Lower lobe of right lung (tissue), 2 donors: ENCODE measurements at regions not wholly inside any gene's neighbourhood (a gene's known extent, or its start where the extent isn't known, plus 50 kb on each side); places are given as distances from the start of the nearest gene placed in this dataset.

Source experiments
- ATAC-seq, 2 donors: fragments of 200-7000 bp; cut with Tn5 transposase; one replicate each; pipeline ENCODE4 v1.9.1; 2020 to 2022; ENCODE audit warnings: mild to moderate bottlenecking in 2 of 2, moderate library complexity in 2 of 2
- DNase-seq: peaks from one replicate; pipeline ENCODE4 v3.0.0-alpha.2; 2020
- H3K27ac ChIP-seq: fragments of 200-600 bp; one replicate; pipeline ENCODE4 v1.8.0; 2022
- H3K27me3 ChIP-seq: fragments of 200-600 bp; one replicate; pipeline ENCODE4 v1.8.0; 2022; ENCODE audit warnings: low read depth
- H3K36me3 ChIP-seq: fragments of 200-600 bp; one replicate; pipeline ENCODE4 v1.8.0; 2022; ENCODE audit warnings: mild to moderate bottlenecking
- H3K4me1 ChIP-seq: fragments of 200-600 bp; one replicate; pipeline ENCODE4 v1.8.0; 2022
- H3K4me3 ChIP-seq: fragments of 200-600 bp; one replicate; pipeline ENCODE4 v1.8.0; 2022; ENCODE audit warnings: mild to moderate bottlenecking
- H3K9me3 ChIP-seq: fragments of 200-600 bp; one replicate; pipeline ENCODE4 v1.8.0; 2022
- intact Hi-C: fragments of 100-400 bp; cut with DNase I; formaldehyde crosslinking; loops from one replicate; pipeline ENCODE4 v1.11.0; 2022
- TF ChIP-seq, protein P1 (sequence below): fragments of 200-600 bp; IDR thresholded peaks from one replicate; pipeline ENCODE4 v1.8.0; 2022; ENCODE audit warnings: antibody characterized with exemption, mild to moderate bottlenecking
- donor health status: DM: no; HTN: yes; CAD: no; lungs with severe emphysema.

DNA sequence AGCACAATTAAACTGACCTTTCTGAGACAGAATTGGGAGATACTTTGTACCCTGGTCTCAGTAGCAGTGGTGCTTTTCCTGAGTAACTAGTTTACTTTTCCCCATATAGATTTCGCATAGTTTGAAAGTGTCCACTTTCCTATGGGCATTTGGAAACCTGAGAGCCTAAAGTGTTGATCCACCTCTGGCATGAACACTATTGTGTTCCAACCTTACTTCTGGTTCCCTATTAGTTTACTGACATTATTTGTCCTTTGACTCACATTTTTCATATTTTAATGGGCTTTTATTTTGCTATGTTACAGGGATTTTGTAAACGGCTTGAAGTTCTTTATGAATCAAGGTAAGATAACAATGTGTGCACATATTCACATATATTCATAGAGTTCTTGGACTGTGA, 103.7 kb downstream of the CBLL2 start:
- Histone ChIP-seq H3K27ac (no peak overlapping the region), H3K9me3 (no peaks in the 10 kb centered on the region), H3K36me3 (no peaks in the 10 kb centered on the region), H3K4me1 (no peaks in the 10 kb centered on the region), H3K27me3 (no peaks in the 10 kb centered on the region), H3K4me3 (no peak overlapping the region)
- intact Hi-C loops = no loop called here
- DNase-seq (no peak), ATAC-seq (no peak)
- TF ChIP-seq, protein P1, sequence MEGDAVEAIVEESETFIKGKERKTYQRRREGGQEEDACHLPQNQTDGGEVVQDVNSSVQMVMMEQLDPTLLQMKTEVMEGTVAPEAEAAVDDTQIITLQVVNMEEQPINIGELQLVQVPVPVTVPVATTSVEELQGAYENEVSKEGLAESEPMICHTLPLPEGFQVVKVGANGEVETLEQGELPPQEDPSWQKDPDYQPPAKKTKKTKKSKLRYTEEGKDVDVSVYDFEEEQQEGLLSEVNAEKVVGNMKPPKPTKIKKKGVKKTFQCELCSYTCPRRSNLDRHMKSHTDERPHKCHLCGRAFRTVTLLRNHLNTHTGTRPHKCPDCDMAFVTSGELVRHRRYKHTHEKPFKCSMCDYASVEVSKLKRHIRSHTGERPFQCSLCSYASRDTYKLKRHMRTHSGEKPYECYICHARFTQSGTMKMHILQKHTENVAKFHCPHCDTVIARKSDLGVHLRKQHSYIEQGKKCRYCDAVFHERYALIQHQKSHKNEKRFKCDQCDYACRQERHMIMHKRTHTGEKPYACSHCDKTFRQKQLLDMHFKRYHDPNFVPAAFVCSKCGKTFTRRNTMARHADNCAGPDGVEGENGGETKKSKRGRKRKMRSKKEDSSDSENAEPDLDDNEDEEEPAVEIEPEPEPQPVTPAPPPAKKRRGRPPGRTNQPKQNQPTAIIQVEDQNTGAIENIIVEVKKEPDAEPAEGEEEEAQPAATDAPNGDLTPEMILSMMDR = no peak

DNA sequence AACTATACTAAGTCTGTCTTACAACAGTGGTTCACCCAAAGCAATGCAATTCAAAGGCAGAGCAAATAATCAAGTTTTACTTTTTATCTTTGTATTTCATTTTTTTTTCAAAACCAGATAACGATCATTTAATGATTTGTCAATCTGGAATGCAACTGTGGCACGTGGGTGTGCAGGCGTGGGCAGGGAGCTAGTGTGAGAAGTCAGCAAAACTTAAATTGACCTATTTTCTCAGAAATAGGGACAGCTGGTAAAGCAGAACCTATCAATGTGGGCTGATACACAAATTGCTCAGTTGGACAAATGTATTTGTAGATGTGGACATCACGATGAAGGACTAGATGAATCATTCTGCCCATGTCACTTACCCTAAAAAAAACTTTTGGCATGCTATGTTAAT, 105.6 kb downstream of the CBLL2 start:
- DNase-seq (no peak), ATAC-seq (no peak)
- TF ChIP-seq, protein P1 = no peak
- Histone ChIP-seq H3K27ac (no peak overlapping the region), H3K27me3 (no peaks in the 10 kb centered on the region), H3K4me1 (no peaks in the 10 kb centered on the region), H3K36me3 (no peaks in the 10 kb centered on the region), H3K9me3 (no peaks in the 10 kb centered on the region), H3K4me3 (no peak overlapping the region)
- intact Hi-C loops = no loop called here

DNA sequence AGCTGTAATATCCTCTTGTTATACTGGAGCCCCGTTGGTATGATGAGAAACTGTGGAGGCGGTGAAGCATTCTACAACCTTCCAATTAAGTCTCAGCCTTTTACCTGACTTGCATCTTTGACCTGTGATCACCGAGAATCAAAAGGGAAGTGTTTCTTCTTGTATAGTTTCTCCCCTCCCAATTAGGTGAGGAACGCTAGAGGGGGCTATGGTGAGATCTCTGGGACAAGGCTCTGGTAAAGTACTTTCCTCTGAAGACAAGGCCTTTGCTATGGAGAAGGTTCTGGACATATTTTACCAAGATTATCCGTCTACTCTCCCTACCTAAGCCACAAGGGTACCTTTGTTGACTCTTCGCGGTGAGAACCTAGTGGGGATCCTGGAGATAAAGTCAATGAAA, 111.3 kb downstream of the CBLL2 start:
- intact Hi-C loops = no loop called here
- DNase-seq (no peak), ATAC-seq (no peak)
- no peak overlapping the region for H3K4me3 ChIP-seq
- TF ChIP-seq, protein P1 = no peak
- no peaks in the 10 kb centered on the region for H3K36me3 ChIP-seq
- no peaks in the 10 kb centered on the region for H3K4me1 ChIP-seq
- H3K27ac ChIP-seq = no peak overlapping the region
- H3K27me3 ChIP-seq = no peaks in the 10 kb centered on the region
- H3K9me3 ChIP-seq = no peaks in the 10 kb centered on the region

DNA sequence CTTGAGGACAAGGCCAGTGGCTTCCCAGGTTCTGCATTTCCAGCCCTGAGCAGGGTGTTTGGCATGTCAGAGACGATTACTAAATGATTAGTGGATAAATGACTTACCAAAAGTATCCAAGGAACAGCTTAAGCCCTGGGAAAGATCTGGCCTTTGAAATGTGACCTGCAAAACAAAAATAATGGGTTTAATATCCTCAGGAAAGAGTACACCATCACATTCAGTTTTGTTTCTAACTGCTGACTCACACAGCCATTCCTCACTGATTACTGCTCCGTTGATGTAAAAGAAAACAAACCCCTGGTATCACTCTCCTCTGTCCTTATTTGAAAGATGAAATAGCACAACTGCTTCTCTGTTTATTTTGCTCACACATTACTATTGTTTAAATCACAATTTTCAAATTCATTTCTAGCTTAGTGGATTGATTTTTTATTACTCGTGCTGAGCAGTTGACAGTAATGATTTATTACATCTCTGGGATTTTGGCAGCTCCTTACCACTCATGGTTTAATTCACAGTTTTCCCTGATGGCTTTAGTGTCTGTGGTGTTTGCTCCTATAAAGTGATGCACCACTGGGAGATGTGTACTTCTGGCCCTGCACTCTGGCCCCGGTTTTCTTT, 117.0 kb downstream of the CBLL2 start:
- Histone ChIP-seq H3K36me3 (no peaks in the 10 kb centered on the region), H3K27ac (no peak overlapping the region), H3K4me1 (no peaks in the 10 kb centered on the region), H3K4me3 (no peak overlapping the region), H3K9me3 (no peaks in the 10 kb centered on the region), H3K27me3 (no peaks in the 10 kb centered on the region)
- DNase-seq (no peak), ATAC-seq (no peak)
- TF ChIP-seq, protein P1 = no peak
- intact Hi-C loops = no loop called here

DNA sequence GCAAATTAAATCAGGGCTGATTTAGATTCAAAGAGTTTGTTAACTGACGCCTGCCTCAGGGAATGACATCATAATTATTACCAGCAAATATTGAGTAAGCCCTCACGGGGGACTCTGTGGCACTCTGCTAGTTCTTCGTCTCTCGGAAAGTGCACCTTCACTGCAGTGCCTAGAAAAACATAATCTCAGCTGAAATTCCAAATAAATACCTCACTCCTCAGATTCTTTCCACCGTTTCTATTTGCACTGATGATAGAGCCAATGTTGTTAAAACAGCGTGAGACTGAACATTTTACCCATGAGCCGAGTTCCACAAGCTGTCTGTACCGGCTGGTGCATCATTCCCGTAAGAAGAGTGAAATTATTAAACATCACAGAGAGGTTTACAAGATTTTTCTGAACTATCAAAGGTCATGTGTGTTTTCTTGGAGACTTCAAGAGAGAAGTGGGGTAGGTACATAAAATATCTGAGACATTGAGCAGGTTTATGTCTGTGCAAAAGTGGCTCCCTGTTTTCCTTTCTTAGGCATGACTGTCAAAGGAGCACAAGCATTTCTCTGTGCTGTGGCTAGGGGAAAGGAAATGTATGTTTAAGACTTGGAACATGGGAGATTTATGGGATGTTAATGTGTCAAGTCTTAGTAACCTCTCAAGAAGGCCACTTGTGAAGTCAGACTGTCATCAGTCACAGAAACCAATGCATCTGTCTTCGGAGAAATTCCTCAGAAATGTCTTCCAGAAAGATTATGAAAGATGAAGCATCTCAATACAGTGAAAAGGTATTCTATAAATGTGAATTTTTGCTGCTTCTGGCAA, 119.6 kb downstream of the CBLL2 start:
- H3K27ac ChIP-seq = no peak overlapping the region
- TF ChIP-seq, protein P1 = no peak
- no peaks in the 10 kb centered on the region for H3K36me3 ChIP-seq
- no peak overlapping the region for H3K4me3 ChIP-seq
- DNase-seq = no peak
- no peaks in the 10 kb centered on the region for H3K9me3 ChIP-seq
- no peaks in the 10 kb centered on the region for H3K27me3 ChIP-seq
- intact Hi-C loops = no loop called here
- no peaks in the 10 kb centered on the region for H3K4me1 ChIP-seq
- ATAC-seq = no peak
